Gastroesophageal sphincter (tissue), 3 donors: ENCODE measurements at regions not wholly inside any gene's neighbourhood (a gene's known extent, or its start where the extent isn't known, plus 50 kb on each side); places are given as distances from the start of the nearest gene placed in this dataset.
"Not testable (repeated sequence)": the region's sequence is repeated elsewhere in the genome, so short reads cannot be mapped to it uniquely, and the experiment has no call there.

ENCODE experiments used
- CTCF ChIP-seq, 4 experiments: fragments of 200-600 bp in 2 of 4; fragments of 450-650 bp in 2 of 4; sonication (generic) in 1 of 4; IDR thresholded peaks; one replicate each; pipeline ENCODE4 v1.5.1; 2017 to 2019; ENCODE audit warnings: antibody characterized with exemption in 4 of 4, mild to moderate bottlenecking in 2 of 4, moderate library complexity in 2 of 4
- EP300 ChIP-seq: sonication (generic); formaldehyde crosslinking; IDR thresholded peaks from one replicate; pipeline ENCODE4 v1.6.1; 2017; ENCODE audit warnings: antibody characterized with exemption, mild to moderate bottlenecking
- POLR2A ChIP-seq, 2 donors: fragments of 450-650 bp; IDR thresholded peaks; one replicate each; pipeline ENCODE4 v1.6.1; 2017; ENCODE audit warnings: antibody characterized with exemption in 2 of 2, mild to moderate bottlenecking in 2 of 2, moderate library complexity in 1 of 2
- POLR2AphosphoS5 ChIP-seq: sonication (generic); formaldehyde crosslinking; IDR thresholded peaks from one replicate; pipeline ENCODE4 v1.6.1; 2017; ENCODE audit warnings: antibody characterized with exemption

GRCh38 chr12:59424666-59425065, 171.2 kb upstream of the SLC16A7 start:
- TF ChIP-seq POLR2A (IDR thresholded peaks at IDR 0.05); CTCF (IDR thresholded peaks at IDR 0.05); EP300; POLR2AphosphoS5: not testable (repeated sequence)
